ENCODE measurements at regions not wholly inside any gene's neighbourhood (a gene's known extent, or its start where the extent isn't known, plus 50 kb on each side); places are given as distances from the start of the nearest gene placed in this dataset.

DNA sequence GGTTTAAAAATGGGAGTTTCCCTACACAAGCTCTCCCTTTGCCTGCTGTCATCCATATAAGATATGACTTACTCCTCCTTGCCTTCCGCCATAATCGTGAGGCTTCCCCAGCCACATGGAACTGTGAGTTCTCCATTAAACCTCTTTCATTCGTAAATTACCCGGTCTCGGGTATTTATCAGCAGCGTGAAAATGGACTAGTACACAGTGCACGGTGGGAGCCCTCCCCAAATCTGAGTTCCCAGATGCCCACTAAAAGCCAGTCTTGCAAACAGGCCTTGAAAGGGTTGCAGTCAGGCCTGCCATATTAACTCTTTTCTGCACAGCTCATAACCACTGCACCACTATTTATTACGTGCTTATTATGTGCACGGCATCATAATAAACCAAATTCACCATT is 400.9 kb downstream of the PRDM2 start:
- DNase-seq (ENCODE audit: low read depth): no peak

DNA sequence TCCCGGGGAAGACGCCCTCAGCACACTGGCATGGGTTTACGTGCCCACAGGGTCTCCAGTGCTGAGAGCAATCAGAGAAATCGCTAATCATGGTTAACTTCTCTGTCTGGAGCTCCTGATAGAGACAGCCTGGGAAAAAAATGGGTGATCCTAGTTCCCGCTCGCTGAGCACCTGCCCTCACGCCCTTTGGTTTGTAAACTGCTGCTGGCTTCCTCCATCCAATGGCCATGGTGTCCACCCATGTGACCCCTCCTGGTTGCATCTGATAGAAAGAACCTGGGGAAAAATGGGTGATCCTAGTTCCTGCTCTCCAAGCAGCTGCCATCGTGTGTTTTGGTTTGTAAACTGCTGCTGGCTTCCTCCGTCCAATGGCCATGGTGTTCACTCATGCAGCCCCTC is 402.2 kb downstream of the PRDM2 start:
- DNase-seq (ENCODE audit: low read depth): no peak

DNA sequence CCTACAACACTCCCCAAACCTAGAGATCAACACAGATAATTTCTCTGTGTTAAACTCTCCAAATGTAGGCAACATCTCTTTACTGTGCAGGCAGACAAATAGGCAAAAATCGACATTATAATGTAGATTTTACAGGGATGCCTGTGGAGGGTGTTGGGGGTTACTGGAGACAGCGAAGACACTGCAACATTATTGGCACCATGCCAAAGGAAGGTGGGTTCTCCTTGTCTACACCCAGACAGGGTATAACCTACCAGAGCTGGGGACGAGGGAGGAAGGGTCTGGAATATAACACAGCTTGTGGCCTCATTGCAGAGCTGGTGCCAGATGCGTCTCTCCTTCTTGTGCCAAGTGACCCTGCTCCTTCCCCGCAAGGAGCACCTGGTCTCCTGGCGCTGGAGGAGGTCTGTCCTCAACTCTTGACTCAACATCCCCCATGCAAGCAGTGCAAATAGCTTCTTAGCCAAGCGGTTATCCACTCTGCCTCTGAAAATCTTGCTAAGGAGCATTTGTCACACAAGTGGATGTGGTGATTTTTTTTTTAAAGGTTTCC is 404.0 kb downstream of the PRDM2 start:
- DNase-seq (ENCODE audit: low read depth): no peak

DNA sequence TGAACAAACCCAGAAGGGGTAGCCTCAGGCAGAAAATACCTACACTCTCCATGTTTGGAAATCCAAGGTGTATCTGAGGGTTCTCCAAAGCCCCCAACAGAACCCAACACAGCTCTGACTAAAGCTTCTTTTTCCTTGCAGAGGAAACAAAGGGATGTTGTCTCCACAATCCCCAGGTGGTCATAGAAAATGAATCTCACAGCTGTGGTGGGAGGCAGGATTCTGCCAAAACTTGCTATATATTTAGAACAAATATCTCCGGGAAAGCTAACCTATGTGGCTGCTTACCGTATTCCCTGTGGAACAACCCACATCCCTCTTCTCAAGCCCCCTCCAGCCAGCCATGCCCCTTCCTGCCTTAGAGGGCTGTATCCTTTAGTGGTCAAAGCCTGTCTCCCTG is 406.1 kb downstream of the PRDM2 start:
- DNase-seq (ENCODE audit: low read depth): no peak

DNA sequence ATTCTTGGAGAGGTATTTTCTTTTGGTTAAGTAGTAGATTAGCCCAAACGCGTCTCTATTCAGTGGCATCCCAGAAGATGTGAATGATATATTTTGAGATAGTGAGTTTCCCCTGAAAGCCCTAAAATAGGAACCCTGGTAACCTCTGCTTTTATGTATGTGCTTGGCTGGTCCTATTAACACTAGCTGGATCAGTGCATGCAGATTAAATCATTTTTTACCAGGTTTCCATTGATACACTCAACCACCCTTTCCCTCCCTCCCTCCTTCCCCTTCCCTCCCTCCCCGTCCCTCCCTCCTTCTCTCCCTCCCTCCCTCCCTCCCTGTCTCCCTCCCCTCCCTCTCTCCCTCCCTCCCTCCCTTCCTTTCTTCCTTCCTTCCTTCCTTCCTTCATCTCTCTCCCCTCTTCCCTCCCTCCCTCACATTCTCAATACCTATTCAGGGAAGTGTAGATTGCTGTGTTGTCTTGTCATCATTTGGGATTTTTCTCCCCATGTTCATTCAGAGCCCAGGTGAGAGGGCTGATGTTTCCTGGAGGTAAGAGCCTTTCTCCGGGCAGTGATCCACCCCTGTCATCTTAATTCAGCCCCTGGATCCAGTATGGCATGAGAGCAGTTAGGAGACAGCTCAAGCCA is 406.8 kb downstream of the PRDM2 start:
- no peak for DNase-seq (ENCODE audit: low read depth)

DNA sequence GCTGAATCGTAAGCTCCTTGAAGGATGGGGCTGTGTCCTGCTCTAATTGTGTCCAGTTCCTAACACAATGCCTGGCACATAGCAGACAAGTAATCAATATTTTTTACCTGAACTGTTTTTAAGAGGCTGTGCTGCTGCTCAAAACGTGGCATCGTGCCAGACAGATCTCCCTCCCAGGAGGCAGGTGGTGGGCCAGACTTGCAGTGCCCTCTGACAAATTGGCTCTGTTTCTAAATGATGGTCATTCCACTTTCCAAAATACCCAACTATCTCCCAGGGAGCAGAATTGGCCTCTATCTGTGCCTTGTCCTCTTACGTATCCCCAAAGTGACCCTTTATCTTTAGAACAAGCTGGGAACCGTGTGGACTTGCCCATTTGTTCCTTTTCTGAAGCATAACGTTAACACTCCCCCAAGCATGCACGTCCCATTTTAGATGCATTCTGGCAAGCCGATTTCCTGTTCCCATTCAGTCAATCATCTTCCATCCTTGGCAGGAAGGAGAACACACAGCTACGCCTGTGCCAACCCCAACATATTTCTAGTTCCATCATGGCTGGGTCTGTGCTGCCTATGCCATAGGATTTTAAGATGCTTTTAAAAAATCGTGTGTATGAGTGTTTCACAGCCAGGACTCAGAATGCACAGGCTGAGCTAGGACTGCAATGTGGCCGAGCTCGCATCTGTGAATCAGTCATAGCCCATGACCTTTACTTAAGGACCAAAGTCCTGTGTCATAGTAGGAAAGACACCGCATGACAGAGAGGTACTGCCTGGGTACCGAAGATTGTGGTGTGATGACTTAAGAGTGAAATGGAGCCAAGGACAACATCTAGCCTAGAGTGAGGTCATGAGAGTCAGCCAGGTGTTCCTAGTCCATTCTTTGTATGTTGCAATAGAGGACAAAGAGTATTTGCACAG is 408.6 kb downstream of the PRDM2 start:
- no peak for DNase-seq (ENCODE audit: low read depth)

DNA sequence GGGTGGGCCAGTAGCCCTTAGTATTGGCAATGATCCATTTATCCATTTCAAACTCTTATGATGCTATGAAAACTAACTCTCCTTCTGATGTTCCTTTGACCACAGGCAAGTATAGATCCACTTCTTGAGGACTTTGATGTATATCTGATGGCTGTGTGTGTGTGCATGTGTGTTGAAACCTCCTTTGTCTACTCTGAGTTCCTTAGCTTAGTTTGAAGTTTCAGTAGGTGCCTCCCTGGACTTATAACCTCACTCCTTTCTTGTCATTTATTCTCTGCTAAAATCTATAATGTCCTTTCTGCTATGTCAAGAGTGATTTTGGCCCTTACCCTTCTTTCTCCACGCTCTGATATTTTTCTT is 409.3 kb downstream of the PRDM2 start:
- no peak for DNase-seq (ENCODE audit: low read depth)

DNA sequence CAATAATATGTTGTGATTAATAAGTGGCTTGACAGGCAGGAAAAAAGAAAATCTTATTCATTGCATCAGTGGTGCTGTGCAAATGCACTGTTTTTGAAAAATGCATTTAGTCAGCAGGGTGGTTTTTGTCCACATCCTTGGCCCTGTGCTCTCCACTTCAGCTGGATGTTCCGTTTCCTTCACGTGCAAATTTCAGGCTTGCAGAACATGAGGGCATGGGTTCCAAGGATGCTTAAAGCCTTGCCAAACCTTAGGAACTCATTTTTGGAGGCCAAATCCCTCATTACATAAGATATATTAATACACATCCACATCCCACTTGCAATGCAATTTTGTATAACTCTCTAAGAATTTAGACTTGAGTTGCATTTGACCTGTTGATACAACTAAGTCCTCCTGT is 410.1 kb downstream of the PRDM2 start:
- no peak for DNase-seq (ENCODE audit: low read depth)

DNA sequence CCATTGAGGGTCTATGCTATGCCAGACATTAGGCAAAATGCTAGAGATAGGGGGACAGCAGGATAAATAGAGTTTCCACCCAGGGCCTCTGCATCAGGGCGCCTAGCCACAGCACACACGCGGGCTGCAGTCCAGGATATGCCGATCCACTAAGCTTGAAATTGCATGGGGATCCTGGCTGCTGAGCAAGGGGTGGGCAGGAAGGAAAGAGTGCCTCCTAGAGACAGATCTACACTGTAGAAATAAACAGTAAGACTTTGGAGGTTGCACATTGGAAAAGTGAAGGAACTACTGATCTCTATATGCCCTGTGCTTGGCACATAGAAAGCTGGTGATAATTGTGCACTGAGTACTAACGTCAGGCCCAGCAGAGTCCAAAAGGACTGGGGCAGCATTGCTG is 411.1 kb downstream of the PRDM2 start:
- DNase-seq (ENCODE audit: low read depth): no peak

DNA sequence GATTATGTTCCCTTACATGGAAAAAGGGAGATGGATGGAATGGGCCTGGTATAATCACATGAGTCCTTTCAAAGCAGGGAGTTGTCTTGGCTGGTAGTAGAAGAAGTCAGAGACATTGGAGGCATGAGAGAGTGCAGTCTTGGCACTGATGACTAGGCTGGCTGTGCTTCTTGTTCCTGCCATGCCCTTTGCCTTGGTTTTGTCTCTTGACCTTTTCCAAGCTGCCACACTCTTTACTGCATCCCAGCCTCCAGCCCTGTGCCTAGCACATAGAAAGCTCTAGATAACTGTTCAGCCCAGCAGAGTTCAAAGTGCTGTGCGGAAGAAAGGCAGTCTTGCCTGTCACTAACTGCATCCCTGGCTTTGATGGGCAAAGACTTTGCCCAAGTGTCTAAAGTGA is 412.6 kb downstream of the PRDM2 start:
- no peak for DNase-seq (ENCODE audit: low read depth)

DNA sequence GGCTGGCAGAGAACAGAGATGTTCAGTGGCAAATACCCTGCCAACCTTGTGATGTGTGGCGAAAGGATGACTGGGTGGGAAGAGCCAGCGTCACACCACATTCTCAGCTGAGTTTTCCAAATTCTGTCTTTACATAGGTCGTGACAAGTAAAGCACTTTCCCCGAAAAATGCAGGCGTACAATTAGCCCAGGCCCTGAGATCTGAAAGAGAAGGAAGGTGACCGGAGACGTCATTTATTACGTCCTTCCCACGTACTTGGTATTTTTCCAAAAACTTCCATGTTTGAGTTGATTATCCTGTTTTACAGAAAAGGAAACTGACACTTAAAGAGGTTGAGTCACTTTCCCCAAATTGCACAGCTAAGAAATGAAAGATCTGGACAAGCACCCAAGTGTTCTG is 413.3 kb downstream of the PRDM2 start:
- no peak for DNase-seq (ENCODE audit: low read depth)

DNA sequence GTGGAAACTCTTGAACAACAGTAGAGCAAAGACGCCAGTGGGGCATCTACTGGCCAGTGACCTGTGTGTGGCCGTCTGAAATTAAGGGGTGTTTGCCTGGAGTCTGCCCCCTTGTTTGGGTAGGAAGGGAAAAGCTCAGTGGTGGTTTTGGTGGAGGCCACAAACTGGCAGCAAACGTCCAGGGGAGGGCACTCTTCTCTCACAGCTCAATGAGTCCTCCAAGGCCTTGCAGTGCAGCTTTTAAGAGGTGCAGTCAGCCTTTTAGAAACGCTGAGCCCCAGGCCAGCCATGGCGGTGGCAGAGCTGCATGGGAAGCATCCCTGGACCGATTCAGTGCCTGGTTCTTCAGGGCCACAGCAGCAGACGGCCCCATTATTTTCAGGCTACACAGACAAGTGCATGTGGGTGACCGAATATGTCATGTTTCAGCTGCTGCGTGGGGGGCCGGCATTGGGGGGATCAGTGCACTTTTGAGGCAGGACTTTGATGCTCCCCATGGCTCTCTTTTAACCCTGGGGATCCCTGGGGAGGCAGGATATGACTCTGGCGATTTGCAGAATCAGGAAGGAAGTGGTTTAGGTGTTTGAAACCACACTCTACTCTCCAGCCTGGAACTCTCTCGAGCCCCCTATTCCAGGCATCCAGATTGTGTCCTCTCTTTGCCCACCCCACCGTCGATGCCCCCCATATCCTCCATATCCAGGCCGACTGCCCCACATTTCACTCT is 414.0 kb downstream of the PRDM2 start:
- DNase-seq (ENCODE audit: low read depth): no peak

DNA sequence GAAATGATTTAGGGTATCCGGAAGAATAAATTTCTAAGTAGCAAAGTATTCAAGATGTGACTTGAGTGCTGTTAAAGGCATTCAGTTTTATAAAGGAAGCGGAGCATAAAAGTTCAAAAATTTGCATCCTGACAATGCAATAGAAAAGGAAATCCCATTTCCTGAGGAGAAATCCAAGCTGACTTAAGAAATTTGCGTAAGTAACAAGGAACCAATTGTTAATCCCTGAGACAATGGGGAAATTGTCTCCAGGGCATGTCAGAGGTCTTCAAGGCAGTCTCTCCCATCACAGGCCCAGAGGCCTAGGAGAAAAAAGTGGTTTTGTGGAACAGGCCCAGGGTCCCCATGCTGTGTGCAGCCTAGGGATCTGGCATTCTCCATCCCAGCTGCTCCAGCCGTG is 416.0 kb downstream of the PRDM2 start:
- no peak for DNase-seq (ENCODE audit: low read depth)

DNA sequence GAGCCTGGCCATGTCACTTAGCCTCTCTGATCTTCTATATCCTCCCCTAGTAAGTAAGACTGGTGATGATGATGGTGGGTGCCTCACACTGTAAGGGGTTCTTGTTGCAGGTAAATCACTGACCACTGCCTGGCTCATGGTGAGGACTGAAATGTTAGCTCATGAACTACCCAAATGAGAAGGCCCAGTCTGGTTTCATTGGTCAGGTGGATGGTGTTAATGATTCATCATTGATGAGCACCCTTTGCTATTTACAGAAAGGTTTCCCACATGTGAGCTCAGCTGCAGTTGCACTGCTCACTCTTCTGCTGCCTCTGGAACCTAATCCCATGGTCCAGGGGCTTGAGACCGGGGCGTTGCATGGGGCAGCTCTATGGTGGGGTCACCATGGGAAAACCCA is 417.7 kb downstream of the PRDM2 start:
- no peak for DNase-seq (ENCODE audit: low read depth)

DNA sequence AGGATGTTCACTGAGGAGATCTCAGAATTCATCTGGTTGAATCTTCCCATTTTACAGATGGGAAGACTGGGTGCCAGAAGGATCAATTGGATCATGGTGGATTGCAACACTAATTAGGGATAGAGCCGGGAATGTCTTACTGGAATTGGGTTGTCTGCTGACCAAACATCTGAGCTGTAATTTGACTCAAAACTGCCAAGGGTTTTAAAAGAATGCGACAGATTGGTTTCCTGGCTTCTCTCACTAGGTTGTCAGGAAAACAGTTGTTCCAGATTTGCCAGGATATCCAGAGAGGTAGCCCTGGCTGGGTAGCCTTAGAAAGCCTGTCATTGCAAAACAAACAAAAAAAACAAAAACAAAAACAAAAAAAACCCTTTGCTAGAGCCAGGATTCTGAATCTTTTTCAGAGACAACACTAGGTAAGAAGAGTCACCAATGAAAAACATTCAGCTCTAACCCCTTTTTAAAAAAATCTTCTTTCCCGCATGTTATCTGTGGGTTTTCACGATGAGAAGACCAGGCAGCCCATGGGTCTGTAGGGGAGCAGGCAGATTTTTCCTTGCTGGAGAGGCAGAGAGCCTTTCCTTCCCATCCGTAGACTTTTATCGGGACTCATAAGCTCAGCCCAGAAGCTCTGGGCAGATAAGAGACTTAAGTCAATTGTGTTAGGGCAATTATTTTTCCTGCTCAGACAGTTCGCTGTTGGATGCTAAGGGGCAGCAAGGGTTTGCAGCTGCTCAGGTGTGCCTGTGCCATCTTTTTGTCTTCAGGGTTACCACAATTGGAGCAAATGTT is 418.9 kb downstream of the PRDM2 start:
- DNase-seq (ENCODE audit: low read depth): no peak

DNA sequence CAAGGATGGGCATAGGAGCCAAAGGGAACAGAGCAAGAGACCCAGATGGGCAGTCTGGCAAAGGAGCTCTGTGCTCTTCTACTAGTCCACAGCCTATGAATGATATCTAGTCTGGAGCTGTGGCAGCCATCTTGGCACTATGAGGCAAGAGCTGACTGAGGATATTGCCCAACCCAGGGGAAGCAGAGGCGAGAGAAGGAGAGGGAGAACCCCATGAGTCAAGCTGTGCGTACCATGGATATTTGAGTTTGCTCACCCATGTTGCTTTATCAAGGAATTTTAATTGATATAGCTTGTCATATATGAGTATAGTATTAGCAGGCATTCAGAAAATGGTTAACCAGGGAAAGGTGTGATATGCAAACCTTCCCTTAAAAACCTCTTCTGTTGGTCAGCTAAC is 420.9 kb downstream of the PRDM2 start:
- DNase-seq (ENCODE audit: low read depth): no peak

DNA sequence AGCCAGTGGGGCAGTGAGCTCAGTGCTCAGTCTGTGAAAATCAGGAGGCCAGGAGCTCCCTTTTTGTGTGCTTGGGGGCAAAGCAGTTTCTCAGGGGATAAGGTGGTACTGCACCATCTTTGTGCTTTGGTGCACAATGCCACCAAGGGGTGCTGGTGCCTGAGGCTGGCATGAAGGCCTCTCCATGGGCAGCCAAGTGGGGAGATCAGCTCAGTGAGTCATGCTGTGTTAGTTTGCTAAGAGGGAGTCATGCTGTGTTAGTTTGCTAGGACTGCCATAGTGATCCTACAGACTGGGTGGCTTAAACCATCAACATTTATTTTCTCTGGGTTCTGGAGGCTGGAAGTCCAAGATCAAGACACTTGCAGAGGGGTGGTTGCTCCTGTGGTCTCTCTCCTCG is 428.1 kb downstream of the PRDM2 start:
- no peak for DNase-seq (ENCODE audit: low read depth)

DNA sequence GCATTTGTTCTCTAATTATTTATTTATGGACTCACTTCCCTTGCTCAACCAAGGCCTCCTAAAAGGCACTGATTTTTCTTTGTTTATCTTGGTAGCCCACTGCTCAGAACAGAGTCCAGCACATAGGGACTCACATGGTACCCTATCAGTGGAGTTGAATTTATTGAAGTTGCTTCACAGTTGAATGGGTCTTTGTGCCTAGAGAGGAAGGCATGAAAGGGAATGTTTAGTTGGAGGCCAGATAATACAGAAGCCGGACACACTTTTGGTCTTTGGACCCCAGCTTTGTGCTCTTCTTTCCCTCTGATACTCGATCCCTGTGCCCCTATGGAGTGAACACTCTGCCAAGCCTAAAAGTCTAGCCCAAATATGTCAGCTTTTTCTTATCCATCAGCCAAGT is 429.0 kb downstream of the PRDM2 start:
- DNase-seq (ENCODE audit: low read depth): no peak

DNA sequence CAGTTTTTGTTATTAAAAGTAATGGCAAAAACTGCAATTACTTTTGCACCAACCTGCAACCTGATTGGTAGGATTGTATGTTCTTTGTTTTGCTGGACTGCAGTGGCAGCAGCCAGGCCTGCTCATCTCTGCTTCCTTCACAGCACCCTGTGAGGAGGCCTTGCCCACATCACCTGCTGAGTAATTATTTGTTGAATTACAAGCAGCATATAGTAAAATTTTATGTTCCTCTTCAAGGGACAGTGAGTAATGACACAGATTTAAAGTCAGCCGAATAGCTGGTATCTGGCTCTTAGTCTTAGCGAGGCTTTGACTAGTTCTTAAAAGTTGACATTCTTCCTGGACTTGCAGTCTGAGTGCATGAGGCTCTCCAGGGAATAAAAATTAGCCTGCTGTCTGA is 435.1 kb downstream of the PRDM2 start:
- no peak for DNase-seq (ENCODE audit: low read depth)

DNA sequence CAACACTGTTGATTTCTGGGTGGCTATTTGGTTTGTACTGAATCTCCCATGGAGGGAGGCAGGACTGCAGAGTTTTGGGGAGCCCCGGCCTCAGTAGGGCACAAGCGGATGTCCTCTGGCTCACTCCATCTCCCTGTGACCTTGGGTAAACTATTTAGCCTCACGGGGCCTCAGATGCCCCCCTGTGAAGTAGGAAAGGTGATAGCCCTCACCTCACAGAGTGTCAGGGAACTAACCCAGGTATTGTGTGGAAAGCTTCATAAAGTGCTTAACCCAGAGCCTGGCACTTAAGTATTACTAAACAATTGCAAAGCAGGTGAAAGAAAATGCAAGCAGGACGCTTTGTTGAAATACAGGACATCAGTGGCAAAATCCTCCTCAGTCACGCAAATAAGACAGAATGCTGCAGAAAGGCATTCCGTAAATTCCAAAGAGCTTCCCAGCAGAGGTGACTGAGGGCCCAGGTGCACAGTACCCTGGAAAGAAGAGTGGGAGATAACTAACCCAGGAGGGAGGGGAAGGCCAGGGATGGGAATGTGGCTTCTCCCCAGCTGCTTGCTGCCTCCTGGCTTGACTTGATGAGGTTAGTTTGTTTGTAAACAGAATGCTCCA is 436.3 kb downstream of the PRDM2 start:
- DNase-seq (ENCODE audit: low read depth): no peak

DNA sequence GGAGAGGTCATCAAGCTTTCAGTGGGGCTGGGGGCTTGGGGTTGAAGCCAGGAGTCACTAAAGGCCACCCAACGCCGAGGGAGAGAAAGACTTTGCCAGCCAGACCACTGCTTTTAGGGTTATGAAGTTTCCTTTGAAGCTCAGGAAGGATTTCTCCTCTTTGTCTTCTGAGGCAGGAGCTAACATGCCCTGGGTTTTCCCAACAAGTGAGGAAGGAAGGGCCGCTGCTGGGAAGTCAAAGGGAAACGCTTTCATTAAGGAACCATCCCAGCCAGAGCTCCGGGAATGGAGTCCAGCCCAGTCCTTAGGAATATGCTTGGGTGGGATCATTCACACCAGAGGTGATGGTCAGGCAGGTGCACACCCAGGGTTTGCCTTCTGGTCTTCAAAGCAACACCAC is 436.9 kb downstream of the PRDM2 start:
- no peak for DNase-seq (ENCODE audit: low read depth)
